H1 (cell line): ENCODE measurements at regions not wholly inside any gene's neighbourhood (a gene's known extent, or its start where the extent isn't known, plus 50 kb on each side); places are given as distances from the start of the nearest gene placed in this dataset.

ENCODE experiments used
- PHF8 ChIP-seq: fragments of 200-600 bp; sonication (generic); conservative IDR thresholded peaks from 2 replicates; pipeline ENCODE4 v1.7.1; 2012; ENCODE audit warnings: low read depth, mild to moderate bottlenecking, inconsistent platforms, low read length, moderate library complexity

GRCh38 chr3:194275291-194275690 is 75.8 kb downstream of the CPN2 start (continued):
- TF ChIP-seq PHF8: no peak
